Right lung (tissue), 2 donors: ENCODE measurements at regions not wholly inside any gene's neighbourhood (a gene's known extent, or its start where the extent isn't known, plus 50 kb on each side); places are given as distances from the start of the nearest gene placed in this dataset.
"Not testable (repeated sequence)": the region's sequence is repeated elsewhere in the genome, so short reads cannot be mapped to it uniquely, and the experiment has no call there.

ENCODE experiments used
- DNase-seq, 2 donors: peaks; one replicate each; pipeline ENCODE4 v3.0.0-alpha.2; 2013

DNA sequence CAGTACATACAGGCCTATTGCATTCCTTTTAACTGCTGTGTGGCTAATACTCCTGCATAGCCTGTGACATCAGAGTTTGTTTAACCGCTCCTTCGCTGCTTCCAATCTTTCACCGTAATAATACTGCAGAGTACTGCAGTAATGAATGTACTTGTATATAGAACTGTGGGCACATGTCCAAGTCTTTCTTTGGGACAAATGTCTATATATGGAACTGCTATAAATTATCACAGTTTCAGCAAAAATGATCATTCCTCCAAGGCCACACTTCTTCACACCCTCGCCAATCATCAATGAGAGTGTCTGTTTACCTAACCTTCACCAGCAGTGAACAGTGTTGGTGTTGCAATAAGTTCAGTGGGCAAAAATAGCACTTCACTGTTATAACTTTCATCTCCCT lies 230.4 kb downstream of the SP3 start:
- DNase-seq, result peak in 1 of 2 donors; percentile 31

DNA sequence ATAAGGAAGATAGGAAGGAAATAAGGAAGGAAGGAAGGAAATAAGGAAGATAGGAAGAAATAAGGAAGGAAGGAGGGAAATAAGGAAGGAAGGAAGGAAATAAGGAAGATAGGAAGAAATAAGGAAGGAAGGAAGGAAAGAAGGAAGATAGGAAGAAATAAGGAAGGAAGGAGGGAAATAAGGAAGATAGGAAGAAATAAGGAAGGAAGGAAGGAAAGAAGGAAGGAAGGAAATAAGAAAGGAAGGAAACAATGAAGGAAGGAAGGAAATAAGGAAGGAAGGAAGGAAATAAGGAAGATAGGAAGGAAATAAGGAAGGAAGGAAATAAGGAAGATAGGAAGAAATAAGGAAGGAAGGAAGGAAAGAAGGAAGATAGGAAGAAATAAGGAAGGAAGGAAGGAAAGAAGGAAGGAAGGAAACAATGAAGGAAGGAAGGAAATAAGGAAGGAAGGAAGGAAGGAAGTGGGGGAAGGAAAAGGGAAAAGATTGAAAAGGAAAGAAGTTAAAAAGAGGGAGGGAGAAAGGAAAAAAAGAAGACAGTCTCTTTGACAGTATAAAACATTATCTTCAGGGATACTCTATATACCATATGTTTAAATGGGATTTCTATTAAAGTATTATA lies 227.1 kb downstream of the SP3 start:
- not testable (repeated sequence) for DNase-seq

GRCh38 chr2:173739006-173739405 lies 226.2 kb downstream of the SP3 start:
- no peak for DNase-seq

- DNase-seq, result no peak
Observed at GRCh38 chr2:173740639-173741038, 224.5 kb downstream of the SP3 start.

DNA sequence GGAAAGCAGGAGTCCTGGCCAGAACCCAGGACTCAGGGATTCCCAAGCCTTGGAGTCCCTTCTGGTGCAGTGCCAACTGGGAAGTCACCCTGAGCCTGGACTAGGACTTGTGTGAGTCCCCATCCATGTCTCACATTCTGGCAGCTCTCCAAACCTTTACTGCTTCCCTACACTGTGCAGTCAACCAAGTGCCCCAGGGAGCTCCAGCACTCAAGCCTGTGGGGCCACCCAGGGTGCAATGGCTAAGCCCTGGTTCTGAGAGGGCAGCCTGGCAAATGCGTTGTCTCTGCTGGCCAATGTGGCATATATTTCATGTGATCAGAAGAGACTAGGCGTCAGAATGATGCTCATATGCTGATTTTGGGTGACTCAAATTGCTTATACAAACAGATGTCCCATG lies 223.4 kb downstream of the SP3 start:
- no peak for DNase-seq

DNA sequence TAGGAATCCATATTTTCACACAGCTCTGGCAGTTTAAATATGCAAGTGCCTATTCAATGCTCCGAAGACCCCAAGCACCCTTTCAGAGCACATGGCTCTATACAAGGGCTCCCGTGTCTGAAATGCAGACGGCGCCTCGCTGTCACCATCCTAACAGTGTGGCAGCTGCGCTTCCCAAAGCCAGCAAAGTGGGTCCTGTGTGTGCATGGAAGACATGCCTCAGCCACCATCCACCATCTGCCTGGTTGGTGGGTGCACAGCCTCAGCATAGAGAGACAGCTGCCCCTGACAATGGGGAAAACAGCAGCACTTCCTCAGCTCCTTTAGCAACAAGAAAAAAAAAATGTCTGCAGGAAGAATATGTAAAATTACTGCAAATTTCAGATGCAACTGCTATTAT lies 218.1 kb downstream of the SP3 start:
- DNase-seq, result no peak

- DNase-seq, result no peak
Observed at GRCh38 chr2:173749315-173749714, 215.9 kb downstream of the SP3 start.

GRCh38 chr2:173750353-173750801 lies 214.8 kb downstream of the SP3 start:
- no peak for DNase-seq

- no peak for DNase-seq
Observed at GRCh38 chr2:173750831-173751230, 214.3 kb downstream of the SP3 start.

GRCh38 chr2:173751245-173751975 lies 213.8 kb downstream of the SP3 start:
- no peak for DNase-seq

DNA sequence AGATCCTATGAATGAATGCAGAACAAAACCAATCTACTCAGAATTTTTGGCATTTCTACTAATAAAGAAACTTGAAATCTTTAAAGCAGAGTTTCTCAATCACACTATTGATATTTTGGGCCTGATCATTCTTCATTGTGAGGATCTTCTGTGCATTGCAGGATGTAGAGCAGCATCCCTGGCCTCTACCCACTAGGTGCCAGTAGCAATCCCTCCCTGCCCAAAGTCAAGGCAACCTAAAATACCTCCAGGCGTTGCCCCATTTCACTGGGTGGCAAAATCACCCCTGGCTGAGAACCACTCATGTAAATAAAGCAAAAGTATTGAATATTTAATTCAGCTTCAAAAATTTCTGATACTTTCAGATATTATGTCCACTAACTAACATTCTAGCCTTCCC lies 213.0 kb downstream of the SP3 start:
- DNase-seq, result no peak

GRCh38 chr2:173753441-173753840 lies 211.7 kb downstream of the SP3 start:
- DNase-seq, result no peak

- DNase-seq, result no peak
Observed at GRCh38 chr2:173754165-173754564, 211.0 kb downstream of the SP3 start.

DNA sequence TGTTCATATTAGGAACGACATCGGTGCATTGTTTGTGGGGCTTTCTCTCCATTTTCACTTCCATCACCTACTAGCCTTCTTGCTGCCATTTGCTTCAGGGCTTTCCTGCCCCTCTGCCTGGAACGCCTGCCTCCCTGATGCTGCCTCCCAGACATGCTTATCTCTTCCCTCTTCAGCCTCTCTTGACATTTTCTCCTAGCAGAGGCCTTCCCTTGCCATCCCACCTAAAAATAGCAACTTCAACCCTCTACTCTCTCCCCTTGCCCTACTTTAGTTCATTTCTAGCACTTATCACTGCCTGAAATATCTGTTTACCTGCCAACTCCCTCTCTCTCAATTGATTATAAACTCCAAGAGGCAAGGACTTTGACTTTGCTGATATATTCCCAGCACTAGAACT lies 210.3 kb downstream of the SP3 start:
- no peak for DNase-seq

DNA sequence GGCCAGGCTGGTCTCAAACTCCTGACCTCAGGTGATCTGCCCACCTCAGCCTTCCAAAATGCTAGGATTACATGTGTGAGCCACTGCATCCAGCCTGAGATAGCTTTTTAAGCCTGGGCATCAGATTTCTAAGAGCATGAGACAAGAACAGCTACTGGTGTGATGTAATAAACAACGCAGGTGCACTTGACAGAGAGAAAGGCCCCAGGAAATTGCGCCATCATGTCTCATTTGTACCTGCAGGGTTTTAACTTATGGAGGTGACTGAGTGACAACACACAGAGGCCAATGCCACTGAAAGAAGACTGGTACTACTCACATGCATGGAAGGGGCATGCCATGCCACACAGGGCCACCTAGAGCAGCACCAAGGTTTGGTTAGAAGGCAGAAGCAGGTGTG lies 209.4 kb downstream of the SP3 start:
- DNase-seq, result no peak

- no peak for DNase-seq
Observed at GRCh38 chr2:173759959-173760358, 205.2 kb downstream of the SP3 start.

GRCh38 chr2:173760553-173760952 lies 204.6 kb downstream of the SP3 start:
- peak in 1 of 2 donors; percentile 31 for DNase-seq

DNA sequence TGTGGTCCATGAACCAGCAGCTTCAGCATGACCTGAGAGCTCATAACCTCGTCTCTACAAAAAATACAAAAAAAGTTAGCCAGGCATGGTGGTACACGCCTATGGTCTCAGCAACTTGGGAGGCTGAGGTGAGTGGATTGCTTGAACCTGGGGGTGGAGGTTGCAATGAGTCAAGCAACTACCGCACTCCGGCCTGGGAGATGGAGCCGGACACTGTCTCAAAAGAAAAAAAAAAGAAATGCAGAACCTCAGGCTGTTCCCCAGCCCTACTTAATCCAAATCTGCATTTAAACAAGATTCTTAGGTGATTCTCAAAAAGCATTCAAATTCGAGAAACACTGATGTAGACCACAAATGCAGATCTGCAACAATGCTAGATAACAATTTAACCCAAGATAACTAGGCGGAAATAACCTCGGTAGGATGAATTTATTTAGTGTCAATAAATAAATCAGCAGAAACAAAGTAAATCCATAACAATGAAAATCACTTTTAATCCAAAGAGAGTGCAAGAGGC lies 203.5 kb downstream of the SP3 start:
- no peak for DNase-seq

DNA sequence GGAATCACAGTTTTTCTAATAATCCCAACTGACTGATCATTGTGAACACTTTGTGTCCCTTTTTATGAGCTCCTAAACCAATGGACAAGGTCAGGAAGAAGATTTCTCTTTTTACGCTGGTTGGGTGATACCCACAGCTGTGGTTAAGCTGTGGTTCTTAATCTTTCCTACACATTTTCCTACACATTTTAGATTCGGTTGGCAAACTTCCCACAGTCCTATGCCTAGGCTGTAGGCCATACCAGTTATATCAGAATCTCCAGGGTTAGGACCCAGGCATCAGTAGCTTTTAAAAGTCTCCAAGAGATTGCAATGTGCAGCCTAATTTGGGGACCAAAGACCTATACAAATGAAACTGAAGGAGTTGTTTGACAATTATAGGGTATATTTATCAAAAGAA lies 203.0 kb downstream of the SP3 start:
- no peak for DNase-seq

- no peak for DNase-seq
Observed at GRCh38 chr2:173762864-173763263, 202.3 kb downstream of the SP3 start.

GRCh38 chr2:173763641-173764040 lies 201.5 kb downstream of the SP3 start:
- no peak for DNase-seq

DNA sequence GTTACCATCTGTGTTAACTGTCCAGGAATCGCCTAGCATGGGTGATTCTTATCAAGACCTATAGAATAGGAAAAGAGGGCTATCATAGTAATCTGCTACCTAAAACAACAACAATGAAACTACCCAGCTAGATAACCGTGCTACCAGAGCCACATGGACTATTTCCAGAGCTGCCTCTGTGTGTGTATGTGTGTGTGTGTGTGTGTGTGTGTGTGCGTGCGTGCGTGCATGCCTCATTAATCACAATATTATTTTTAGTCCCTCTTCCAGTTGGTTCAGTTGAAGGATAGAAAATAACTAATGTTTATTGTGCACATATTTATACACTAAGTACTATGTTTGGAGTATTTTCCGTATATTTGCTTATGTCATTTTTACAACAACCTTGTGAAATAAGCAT lies 201.1 kb downstream of the SP3 start:
- DNase-seq, result no peak

DNA sequence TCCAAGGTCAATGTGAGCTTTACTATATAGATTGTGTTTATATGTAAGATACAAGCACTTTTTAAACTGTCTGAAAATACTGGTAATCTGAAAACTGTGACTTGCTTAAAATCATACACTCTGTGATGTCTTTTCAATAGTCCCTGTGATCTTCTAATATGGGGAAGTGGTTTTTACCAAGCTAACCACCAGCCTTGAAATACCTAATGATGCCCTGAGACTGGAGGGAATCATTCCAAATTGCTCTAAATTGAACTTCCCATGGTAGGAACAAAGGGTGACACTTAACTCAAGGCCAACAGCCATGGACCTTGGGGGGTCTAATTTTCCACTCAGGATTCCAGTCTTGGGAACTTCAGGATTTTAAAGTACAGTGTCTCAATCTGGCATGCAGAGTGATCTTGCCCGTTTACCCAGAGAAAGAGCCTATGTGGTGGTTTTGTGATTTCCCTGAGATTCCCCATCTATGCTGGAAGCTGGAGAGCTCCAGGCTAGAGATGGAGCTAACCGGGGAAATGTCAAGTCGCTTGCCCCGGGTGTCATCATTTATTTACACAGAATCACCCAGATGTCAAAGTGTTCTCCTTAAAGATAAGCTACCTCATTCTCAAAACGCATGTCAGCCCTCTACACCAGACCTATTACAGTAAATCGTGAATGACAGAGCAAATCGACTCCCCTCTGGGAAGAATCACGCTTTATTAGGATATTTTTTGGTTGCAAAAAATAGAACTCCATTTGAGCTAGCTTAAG lies 198.5 kb downstream of the SP3 start:
- DNase-seq, result no peak
